Trophoblast cell (in vitro differentiated cells and primary cell): ENCODE measurements at regions not wholly inside any gene's neighbourhood (a gene's known extent, or its start where the extent isn't known, plus 50 kb on each side); places are given as distances from the start of the nearest gene placed in this dataset.
A peak's percentile ranks its signal among the peaks of the same experiment; 100 is the strongest.

ENCODE experiments used
- DNase-seq, 2 donors: peaks; one replicate each; pipeline ENCODE4 v3.0.0-alpha.2; 2016
- H2AFZ ChIP-seq: 2 replicates; pipeline ENCODE4 v1.6.1; 2013; ENCODE audit warnings: low read length, moderate library complexity, mild to moderate bottlenecking; ENCODE audit not compliant: insufficient read depth, poor library complexity
- H2AK5ac ChIP-seq: 2 replicates; pipeline ENCODE4 v1.6.1; 2013; ENCODE audit warnings: mild to moderate bottlenecking, low read length
- H2BK120ac ChIP-seq: 2 replicates; pipeline ENCODE4 v1.6.1; 2013; ENCODE audit warnings: low read length, mild to moderate bottlenecking, moderate library complexity; ENCODE audit not compliant: insufficient read depth, poor library complexity
- H2BK12ac ChIP-seq: 2 replicates; pipeline ENCODE4 v1.6.1; 2013; ENCODE audit warnings: mild to moderate bottlenecking, low read length, moderate library complexity
- H2BK5ac ChIP-seq: 2 replicates; pipeline ENCODE4 v1.6.1; 2013; ENCODE audit warnings: low read length, low read depth, moderate library complexity, mild to moderate bottlenecking; ENCODE audit not compliant: poor library complexity
- H3K14ac ChIP-seq: 2 replicates; pipeline ENCODE4 v1.6.1; 2013; ENCODE audit warnings: mild to moderate bottlenecking, low read length
- H3K18ac ChIP-seq: 2 replicates; pipeline ENCODE4 v1.6.1; 2013; ENCODE audit warnings: mild to moderate bottlenecking, low read length
- H3K23ac ChIP-seq: 2 replicates; pipeline ENCODE4 v1.6.1; 2013; ENCODE audit warnings: low read length
- H3K27ac ChIP-seq: 2 replicates; pipeline ENCODE4 v1.5.1; 2013; ENCODE audit warnings: low read depth, mild to moderate bottlenecking, inconsistent platforms, low read length, moderate library complexity
- H3K27me3 ChIP-seq: 2 replicates; pipeline ENCODE4 v1.6.1; 2013; ENCODE audit warnings: inconsistent platforms, mild to moderate bottlenecking, low read length, moderate library complexity; ENCODE audit not compliant: insufficient read depth
- H3K36me3 ChIP-seq, 2 experiments: 1 replicate in 1 of 2; 2 replicates in 1 of 2; pipeline ENCODE4 v1.6.1; 2013; ENCODE audit warnings: low read length in 2 of 2, mild to moderate bottlenecking in 2 of 2, moderate library complexity in 1 of 2; ENCODE audit not compliant: insufficient read depth in 2 of 2, control insufficient read depth in 1 of 2
- H3K4ac ChIP-seq: 2 replicates; pipeline ENCODE4 v1.6.1; 2013; ENCODE audit warnings: low read depth, mild to moderate bottlenecking, low read length, moderate library complexity
- H3K4me1 ChIP-seq, 2 experiments: 1 replicate in 1 of 2; 2 replicates in 1 of 2; pipeline ENCODE4 v1.6.1; 2013; ENCODE audit warnings: low read length in 2 of 2, mild to moderate bottlenecking in 2 of 2, moderate library complexity in 1 of 2; ENCODE audit not compliant: insufficient read depth in 2 of 2, control insufficient read depth in 1 of 2
- H3K4me2 ChIP-seq: 2 replicates; pipeline ENCODE4 v1.6.1; 2013; ENCODE audit warnings: inconsistent platforms, mild to moderate bottlenecking, low read length, moderate library complexity
- H3K4me3 ChIP-seq: 2 replicates; pipeline ENCODE4 v1.5.1; 2013; ENCODE audit warnings: mild to moderate bottlenecking, low read depth, low read length, inconsistent platforms
- H3K79me1 ChIP-seq: one replicate; pipeline ENCODE4 v1.6.1; 2013; ENCODE audit warnings: low read length
- H3K79me2 ChIP-seq: 2 replicates; pipeline ENCODE4 v1.6.1; 2013; ENCODE audit warnings: low read length, mild to moderate bottlenecking; ENCODE audit not compliant: control insufficient read depth, insufficient read depth, poor library complexity
- H3K9ac ChIP-seq: 2 replicates; pipeline ENCODE4 v1.6.1; 2013; ENCODE audit warnings: mild to moderate bottlenecking, low read length
- H3K9me3 ChIP-seq: 2 replicates; pipeline ENCODE4 v1.6.1; 2013; ENCODE audit warnings: low read depth, mild to moderate bottlenecking, control low read depth, inconsistent platforms, low read length; ENCODE audit not compliant: insufficient read depth
- H4K12ac ChIP-seq: 2 replicates; pipeline ENCODE4 v1.6.1; 2013; ENCODE audit warnings: low read depth, mild to moderate bottlenecking, low read length, moderate library complexity
- H4K8ac ChIP-seq: 2 replicates; pipeline ENCODE4 v1.6.1; 2013; ENCODE audit warnings: low read depth, mild to moderate bottlenecking, low read length, moderate library complexity
- H4K91ac ChIP-seq: one replicate; pipeline ENCODE4 v1.6.1; 2013; ENCODE audit warnings: low read depth, mild to moderate bottlenecking, low read length, moderate library complexity
- WGBS: extraction: QIAGEN DNeasy Blood & Tissue Kit; methylation state at CpG from one replicate; pipeline ENCODE4 v1.1.7; 2013; ENCODE audit warnings: missing lambda C conversion rate; ENCODE audit not compliant: insufficient read length, insufficient coverage; ENCODE audit errors: extremely low coverage; 5-methylcytosine and 5-hydroxymethylcytosine counted together

- no peaks in the 10 kb centered on the region for H3K9me3 ChIP-seq
- no peak overlapping the region for H2AK5ac ChIP-seq
- no peak overlapping the region for H3K23ac ChIP-seq
- no peaks in the 10 kb centered on the region for H3K36me3 ChIP-seq
- no peak overlapping the region for H2AFZ ChIP-seq
- H3K27ac ChIP-seq: peak overlapping the region; percentile 63
- no peak overlapping the region for H4K12ac ChIP-seq
- H3K79me1 ChIP-seq: peaks cover 6% of the 10 kb centered on the region
- H2BK5ac ChIP-seq: no peak overlapping the region
- H2BK12ac ChIP-seq: no peak overlapping the region
- no peak overlapping the region for H3K14ac ChIP-seq
- no peak overlapping the region for H4K91ac ChIP-seq
- WGBS: no CpG with 5 or more reads among the region's 7 CpGs
- no peak overlapping the region for H3K18ac ChIP-seq
- no peak overlapping the region for H3K9ac ChIP-seq
- no peaks in the 10 kb centered on the region for H3K27me3 ChIP-seq
- H3K4me3 ChIP-seq: no peak overlapping the region
- H3K4me2 ChIP-seq: peak overlapping the region; percentile 19
- H2BK120ac ChIP-seq: no peak overlapping the region
- peak; percentile 26 to 46 for DNase-seq
- no peaks in the 10 kb centered on the region for H3K79me2 ChIP-seq
- H4K8ac ChIP-seq: no peak overlapping the region
- H3K4ac ChIP-seq: no peak overlapping the region
- H3K4me1 ChIP-seq: peaks cover 14 to 32% of the 10 kb centered on the region in 2 experiments
These were observed 158.3 kb upstream of the KIT start for GRCh38 chr4:54499308-54500074.

GRCh38 chr4:54505362-54505761 lies 152.4 kb upstream of the KIT start:
- Histone ChIP-seq H4K12ac (no peak overlapping the region), H3K27me3 (no peaks in the 10 kb centered on the region), H2BK12ac (no peak overlapping the region), H3K36me3 (no peaks in the 10 kb centered on the region), H3K23ac (no peak overlapping the region), H4K8ac (no peak overlapping the region), H3K79me1 (no peaks in the 10 kb centered on the region), H3K4ac (no peak overlapping the region), H3K79me2 (no peaks in the 10 kb centered on the region), H4K91ac (no peak overlapping the region), H3K18ac (no peak overlapping the region), H3K4me1 (peaks cover 0 to 9% of the 10 kb centered on the region in 2 experiments), H2AK5ac (no peak overlapping the region), H3K27ac (no peak overlapping the region), H3K4me3 (no peak overlapping the region), H2BK120ac (no peak overlapping the region), H3K14ac (no peak overlapping the region), H2BK5ac (no peak overlapping the region), H2AFZ (no peak overlapping the region), H3K4me2 (no peak overlapping the region), H3K9me3 (no peaks in the 10 kb centered on the region), H3K9ac (no peak overlapping the region)
- no peak for DNase-seq

- WGBS: no CpG with 5 or more reads among the region's 7 CpGs
- Histone ChIP-seq H3K79me2 (no peaks in the 10 kb centered on the region), H3K23ac (no peak overlapping the region), H2BK5ac (no peak overlapping the region), H2AK5ac (no peak overlapping the region), H3K4me2 (no peak overlapping the region), H4K91ac (no peak overlapping the region), H3K14ac (no peak overlapping the region), H3K79me1 (no peaks in the 10 kb centered on the region), H2BK120ac (no peak overlapping the region), H3K4ac (no peak overlapping the region), H3K4me3 (no peak overlapping the region), H3K9me3 (no peaks in the 10 kb centered on the region), H4K8ac (no peak overlapping the region), H2BK12ac (no peak overlapping the region), H3K27ac (no peak overlapping the region), H2AFZ (no peak overlapping the region), H4K12ac (no peak overlapping the region), H3K18ac (no peak overlapping the region), H3K27me3 (no peaks in the 10 kb centered on the region), H3K9ac (no peak overlapping the region), H3K4me1 (peaks cover 0 to 9% of the 10 kb centered on the region in 2 experiments), H3K36me3 (no peaks in the 10 kb centered on the region)
- DNase-seq: peak in 1 of 2 donors; percentile 66
These were observed 151.8 kb upstream of the KIT start for GRCh38 chr4:54505996-54506395.

- no peak overlapping the region for H4K91ac ChIP-seq
- no peak overlapping the region for H2BK120ac ChIP-seq
- no peak overlapping the region for H3K4me2 ChIP-seq
- no peak overlapping the region for H3K4me3 ChIP-seq
- H2AFZ ChIP-seq: no peak overlapping the region
- H3K9me3 ChIP-seq: no peaks in the 10 kb centered on the region
- H3K79me1 ChIP-seq: no peaks in the 10 kb centered on the region
- no peak overlapping the region for H3K14ac ChIP-seq
- peaks cover 4 to 7% of the 10 kb centered on the region in 2 experiments for H3K4me1 ChIP-seq
- H4K8ac ChIP-seq: no peak overlapping the region
- H3K36me3 ChIP-seq: no peaks in the 10 kb centered on the region
- H2BK5ac ChIP-seq: no peak overlapping the region
- H3K4ac ChIP-seq: no peak overlapping the region
- no peak overlapping the region for H3K18ac ChIP-seq
- peak; percentile 6 to 72 for DNase-seq
- H3K79me2 ChIP-seq: no peaks in the 10 kb centered on the region
- no CpG with 5 or more reads among the region's 6 CpGs for WGBS
- no peak overlapping the region for H3K9ac ChIP-seq
- no peak overlapping the region for H3K27ac ChIP-seq
- no peak overlapping the region for H2AK5ac ChIP-seq
- no peak overlapping the region for H2BK12ac ChIP-seq
- no peak overlapping the region for H4K12ac ChIP-seq
- H3K27me3 ChIP-seq: no peaks in the 10 kb centered on the region
- no peak overlapping the region for H3K23ac ChIP-seq
These were observed 148.7 kb upstream of the KIT start for GRCh38 chr4:54509057-54509456.
